ENCODE measurements at regions not wholly inside any gene's neighbourhood (a gene's known extent, or its start where the extent isn't known, plus 50 kb on each side); places are given as distances from the start of the nearest gene placed in this dataset.

DNA sequence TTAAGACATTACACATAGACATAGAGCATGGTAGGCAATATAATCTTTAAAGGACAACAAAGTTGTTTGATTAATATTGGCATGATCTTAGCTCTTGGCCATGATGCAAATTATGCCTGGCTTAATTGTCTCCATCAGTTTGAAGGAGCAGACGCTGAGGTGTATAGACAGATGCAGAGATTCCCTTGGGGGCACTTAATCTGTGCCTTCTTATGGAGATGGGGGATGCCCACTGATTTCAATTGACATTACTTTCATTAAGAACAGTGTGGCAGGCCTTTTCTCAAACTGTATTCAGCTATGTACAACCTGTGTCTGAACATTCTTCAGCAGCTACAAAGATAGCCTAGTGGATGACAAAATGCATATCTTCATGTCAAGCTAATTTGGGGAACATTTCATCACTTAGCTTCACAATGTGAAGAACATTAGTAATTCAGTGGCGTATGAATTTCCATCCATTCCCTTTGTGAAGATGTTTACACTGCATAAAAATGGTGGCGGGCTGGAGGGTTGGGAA, 85.3 kb upstream of the MYCBP2 start:
- Mint-ChIP-seq H3K36me3 (ENCODE audit: low read depth) (no peaks in the 10 kb centered on the region), H3K27me3 (no peaks in the 10 kb centered on the region), H3K27ac (no peak overlapping the region), H3K4me1 (ENCODE audit: low read depth) (peaks cover 10% of the 10 kb centered on the region), H3K4me3 (no peak overlapping the region), H3K9me3 (no peaks in the 10 kb centered on the region)
- intact Hi-C loops (cut with micrococcal nuclease): no loop called here

DNA sequence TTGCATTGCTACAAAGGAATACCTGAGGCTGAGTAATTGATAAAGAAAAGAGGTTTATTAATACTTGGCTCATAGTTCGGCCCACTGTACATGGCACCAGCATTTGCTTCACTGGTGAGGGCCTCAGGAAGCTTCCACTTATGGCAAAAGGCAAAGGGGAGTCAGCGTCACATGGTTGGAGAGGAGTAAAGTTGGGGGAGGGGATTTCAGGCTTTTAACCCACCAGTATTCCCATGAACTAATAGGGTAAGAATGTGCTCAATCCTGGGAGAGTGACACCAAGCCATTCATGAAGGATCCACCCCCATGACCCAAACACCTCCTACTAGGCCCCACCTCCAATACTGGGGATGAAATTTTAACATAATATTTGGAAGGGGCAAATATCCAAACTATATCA, 82.5 kb upstream of the MYCBP2 start:
- H3K9me3 Mint-ChIP-seq: no peaks in the 10 kb centered on the region
- no peaks in the 10 kb centered on the region for H3K27me3 Mint-ChIP-seq
- H3K4me1 Mint-ChIP-seq (ENCODE audit: low read depth): no peaks in the 10 kb centered on the region
- no peak overlapping the region for H3K4me3 Mint-ChIP-seq
- H3K36me3 Mint-ChIP-seq (ENCODE audit: low read depth): no peaks in the 10 kb centered on the region
- H3K27ac Mint-ChIP-seq: no peak overlapping the region
- intact Hi-C loops (cut with micrococcal nuclease): no loop called here

DNA sequence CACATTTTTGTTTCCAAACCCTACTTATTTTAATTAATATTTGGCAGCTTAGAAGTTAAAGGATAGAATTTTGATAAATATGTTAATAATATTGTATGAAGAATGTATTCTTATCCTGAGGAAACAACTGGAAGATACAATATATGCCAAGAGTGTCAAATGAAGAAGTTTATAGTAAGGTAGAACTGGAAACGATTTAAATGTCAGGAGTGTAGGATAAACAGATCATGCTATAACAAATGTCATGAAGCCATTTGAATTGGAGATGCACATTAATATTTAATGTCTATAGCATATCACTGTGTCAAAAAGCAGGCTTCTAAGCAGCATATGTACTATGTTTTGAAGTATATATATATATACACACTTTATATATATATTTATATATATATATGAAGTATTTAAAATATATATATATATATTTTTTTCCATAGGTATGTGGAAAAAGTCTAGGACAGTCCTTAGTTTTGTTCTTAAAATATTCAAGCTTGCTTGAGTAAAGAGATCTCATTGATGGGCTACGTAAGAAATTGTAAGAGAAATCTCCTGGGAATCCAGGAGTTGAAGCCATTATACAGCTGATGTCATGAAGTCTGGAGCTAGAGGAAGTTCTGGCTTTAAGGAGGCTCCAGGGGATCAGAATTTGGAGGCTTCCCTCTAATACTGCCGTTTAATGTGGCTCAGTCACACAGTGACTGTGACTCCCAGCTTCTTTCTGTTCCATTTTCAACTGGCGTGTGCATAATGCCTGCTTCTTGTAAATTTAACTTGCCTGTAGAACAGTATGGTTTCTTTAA, 79.9 kb upstream of the MYCBP2 start:
- Mint-ChIP-seq H3K36me3 (ENCODE audit: low read depth) (no peaks in the 10 kb centered on the region), H3K27me3 (no peaks in the 10 kb centered on the region), H3K9me3 (no peaks in the 10 kb centered on the region), H3K27ac (no peak overlapping the region), H3K4me3 (no peak overlapping the region), H3K4me1 (ENCODE audit: low read depth) (no peaks in the 10 kb centered on the region)
- intact Hi-C loops (cut with micrococcal nuclease): no loop called here

DNA sequence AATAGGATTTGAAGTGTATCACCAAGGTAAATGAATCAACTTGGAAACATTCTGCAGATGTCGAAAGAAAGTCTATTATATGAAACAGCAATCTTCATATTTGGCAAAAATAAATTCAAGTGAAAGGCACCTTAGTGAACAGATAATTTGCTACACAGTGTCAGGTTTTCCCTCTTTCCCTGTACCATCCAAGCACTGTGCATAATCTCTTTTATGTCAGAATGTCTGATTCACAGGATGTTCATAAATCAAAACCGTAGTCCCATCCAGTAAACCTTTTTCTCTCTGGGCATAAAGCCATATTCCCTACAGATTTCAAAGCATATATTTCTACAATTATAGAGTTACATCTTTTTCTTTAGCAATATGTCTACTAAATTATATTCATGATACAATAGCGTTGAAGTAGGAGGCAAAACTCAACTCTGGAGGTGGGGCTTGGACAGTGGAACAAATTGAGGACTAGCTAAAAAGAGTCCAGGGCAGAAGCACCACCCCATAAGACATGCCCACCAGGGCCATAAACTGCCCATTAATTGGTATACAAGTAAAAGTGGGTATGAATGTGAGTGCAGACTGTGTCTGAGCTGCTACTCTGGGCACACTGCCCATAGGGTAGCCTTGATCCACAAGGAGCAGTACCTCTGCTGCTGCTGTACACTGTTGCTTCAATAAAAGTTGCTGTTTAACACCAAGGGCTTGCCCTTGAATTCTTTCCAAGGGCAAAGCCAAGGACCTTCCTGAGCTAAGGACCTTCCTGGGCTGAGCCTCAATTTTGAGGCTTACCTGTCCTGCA, 72.1 kb upstream of the MYCBP2 start:
- no peaks in the 10 kb centered on the region for H3K9me3 Mint-ChIP-seq
- no peaks in the 10 kb centered on the region for H3K36me3 Mint-ChIP-seq (ENCODE audit: low read depth)
- H3K27ac Mint-ChIP-seq: no peak overlapping the region
- H3K4me3 Mint-ChIP-seq: no peak overlapping the region
- H3K27me3 Mint-ChIP-seq: no peaks in the 10 kb centered on the region
- H3K4me1 Mint-ChIP-seq (ENCODE audit: low read depth): no peaks in the 10 kb centered on the region
- intact Hi-C loops (cut with micrococcal nuclease): no loop called here

DNA sequence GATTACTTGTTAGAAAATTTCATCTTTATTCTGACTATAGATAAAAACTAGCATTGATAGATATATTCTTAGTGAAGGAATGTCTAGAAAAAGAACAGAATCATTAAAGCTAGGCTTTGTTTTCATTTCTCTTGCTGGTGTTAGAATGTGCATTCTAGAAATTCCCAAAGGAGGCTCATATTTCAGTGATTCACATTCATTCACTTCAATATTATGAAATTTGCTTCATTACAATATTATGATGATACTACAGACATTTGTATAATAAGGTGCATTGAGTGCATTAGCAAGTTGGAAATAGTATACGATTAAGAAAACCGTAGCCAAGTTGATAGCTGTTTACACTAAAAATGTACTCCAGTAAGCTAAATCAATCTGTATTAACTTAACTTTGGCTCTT, 70.7 kb upstream of the MYCBP2 start:
- H3K27ac Mint-ChIP-seq: no peak overlapping the region
- no peaks in the 10 kb centered on the region for H3K36me3 Mint-ChIP-seq (ENCODE audit: low read depth)
- peaks cover 9% of the 10 kb centered on the region for H3K4me1 Mint-ChIP-seq (ENCODE audit: low read depth)
- H3K27me3 Mint-ChIP-seq: no peaks in the 10 kb centered on the region
- no peaks in the 10 kb centered on the region for H3K9me3 Mint-ChIP-seq
- H3K4me3 Mint-ChIP-seq: no peak overlapping the region
- intact Hi-C loops (cut with micrococcal nuclease): no loop called here

DNA sequence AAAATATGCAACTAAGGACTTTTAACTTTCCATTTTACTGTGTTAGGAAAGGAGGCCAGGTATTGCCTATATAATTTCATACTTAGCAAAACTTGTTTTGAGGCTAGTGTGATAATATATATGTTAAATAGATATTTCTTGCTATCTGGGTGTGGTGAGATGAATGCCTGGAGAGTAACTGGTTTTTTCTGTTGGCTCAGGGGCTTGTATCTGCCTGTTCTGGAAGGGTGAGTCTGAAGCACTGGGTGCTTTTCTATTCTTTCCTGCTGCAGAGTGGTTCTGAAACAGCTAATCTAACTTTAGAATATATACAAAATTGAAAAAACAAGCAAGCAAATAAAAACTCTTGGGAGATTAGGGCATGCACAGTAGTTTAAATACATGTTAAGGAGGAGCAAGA, 64.6 kb upstream of the MYCBP2 start:
- Mint-ChIP-seq H3K27me3 (peaks cover 6% of the 10 kb centered on the region), H3K4me1 (ENCODE audit: low read depth) (peaks cover 49% of the 10 kb centered on the region), H3K4me3 (no peak overlapping the region), H3K27ac (no peak overlapping the region), H3K36me3 (ENCODE audit: low read depth) (no peaks in the 10 kb centered on the region), H3K9me3 (no peaks in the 10 kb centered on the region)
- intact Hi-C loops (cut with micrococcal nuclease): no loop called here

DNA sequence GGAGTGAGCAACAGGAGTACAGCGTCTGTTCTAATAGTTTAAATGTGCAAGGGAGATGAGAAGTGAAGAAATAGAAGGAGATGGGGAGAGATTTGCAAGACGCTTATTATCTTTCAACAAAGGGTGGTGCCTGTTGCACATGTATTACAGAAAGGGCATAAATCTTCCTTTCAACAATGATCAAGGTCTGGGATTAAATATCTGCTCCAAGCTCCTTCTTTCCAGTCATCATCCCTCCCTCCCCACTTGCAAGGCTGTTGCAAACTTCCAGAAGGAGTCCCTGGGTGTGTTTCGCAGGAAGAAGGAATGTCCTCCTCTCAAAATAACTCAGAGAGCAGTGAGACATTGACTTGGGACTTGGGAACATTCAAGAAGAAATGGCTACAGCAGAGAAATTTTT, 63.5 kb upstream of the MYCBP2 start:
- no peak overlapping the region for H3K4me3 Mint-ChIP-seq
- peaks cover 54% of the 10 kb centered on the region for H3K4me1 Mint-ChIP-seq (ENCODE audit: low read depth)
- no peaks in the 10 kb centered on the region for H3K36me3 Mint-ChIP-seq (ENCODE audit: low read depth)
- no peak overlapping the region for H3K27ac Mint-ChIP-seq
- H3K9me3 Mint-ChIP-seq: no peaks in the 10 kb centered on the region
- H3K27me3 Mint-ChIP-seq: peaks cover 6% of the 10 kb centered on the region
- intact Hi-C loops (cut with micrococcal nuclease): no loop called here

DNA sequence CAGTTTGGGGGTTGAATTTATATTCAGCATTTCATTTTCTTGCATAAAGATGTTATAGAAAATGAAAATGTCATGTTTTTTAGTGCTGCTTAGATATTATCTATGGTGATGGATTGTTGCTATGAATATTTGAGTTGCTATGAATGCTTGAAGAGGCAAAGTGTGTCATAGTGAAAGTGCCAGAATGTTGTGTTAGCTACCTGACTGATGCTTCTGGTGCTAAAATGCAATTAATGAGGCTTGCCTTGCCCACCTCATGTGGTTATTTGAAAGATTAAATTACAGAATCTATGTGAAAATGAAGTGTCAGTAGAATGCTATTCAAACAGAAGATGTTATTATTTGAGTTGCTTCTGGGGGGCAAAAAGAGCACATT, 62.7 kb upstream of the MYCBP2 start:
- no peak overlapping the region for H3K27ac Mint-ChIP-seq
- no peaks in the 10 kb centered on the region for H3K36me3 Mint-ChIP-seq (ENCODE audit: low read depth)
- no peaks in the 10 kb centered on the region for H3K9me3 Mint-ChIP-seq
- H3K4me1 Mint-ChIP-seq (ENCODE audit: low read depth): peaks cover 54% of the 10 kb centered on the region
- no peak overlapping the region for H3K4me3 Mint-ChIP-seq
- intact Hi-C loops (cut with micrococcal nuclease): loop anchor here (10.0 kb wide), 1 partner anchor 65 kb away; no protein-coding TSS in a partner anchor
- peaks cover 6% of the 10 kb centered on the region for H3K27me3 Mint-ChIP-seq

DNA sequence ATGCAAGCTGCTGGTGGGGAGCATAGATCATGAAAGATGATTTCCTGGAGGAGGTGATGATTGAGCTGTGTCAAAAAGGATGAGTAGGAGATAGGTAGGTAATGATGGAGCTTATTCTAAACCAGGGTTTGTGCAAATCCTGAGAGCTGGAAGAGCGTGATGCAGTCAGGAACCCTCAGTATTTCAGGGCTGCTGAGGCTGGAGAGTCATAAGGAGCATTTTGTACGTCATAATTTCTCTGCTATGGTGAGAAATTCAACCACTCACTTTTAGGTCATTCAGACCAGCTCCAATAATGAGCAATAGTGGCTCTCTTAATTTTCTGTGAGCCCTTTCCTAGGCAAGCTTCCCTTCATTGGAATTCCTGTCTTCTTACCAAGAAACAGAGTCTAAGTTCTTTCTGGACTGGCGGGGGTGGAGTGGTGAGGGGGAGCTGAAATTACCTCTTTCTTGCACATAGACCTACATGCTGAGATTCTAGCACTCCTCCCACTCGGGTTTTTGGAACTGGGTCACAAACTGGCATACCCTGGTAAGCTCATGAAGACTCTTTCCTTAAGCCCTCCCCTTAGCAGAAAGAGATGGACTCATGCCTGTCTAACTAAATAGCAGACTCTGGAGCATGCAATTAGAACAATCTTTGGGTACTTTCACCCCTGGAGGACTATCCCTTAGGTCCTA, 62.2 kb upstream of the MYCBP2 start:
- Mint-ChIP-seq H3K27ac (no peak overlapping the region), H3K36me3 (ENCODE audit: low read depth) (no peaks in the 10 kb centered on the region), H3K9me3 (no peaks in the 10 kb centered on the region), H3K27me3 (peaks cover 6% of the 10 kb centered on the region), H3K4me1 (ENCODE audit: low read depth) (peaks cover 54% of the 10 kb centered on the region), H3K4me3 (no peak overlapping the region)
- intact Hi-C loops (cut with micrococcal nuclease): loop anchor here (10.0 kb wide), 1 partner anchor 66 kb away; no protein-coding TSS in a partner anchor

DNA sequence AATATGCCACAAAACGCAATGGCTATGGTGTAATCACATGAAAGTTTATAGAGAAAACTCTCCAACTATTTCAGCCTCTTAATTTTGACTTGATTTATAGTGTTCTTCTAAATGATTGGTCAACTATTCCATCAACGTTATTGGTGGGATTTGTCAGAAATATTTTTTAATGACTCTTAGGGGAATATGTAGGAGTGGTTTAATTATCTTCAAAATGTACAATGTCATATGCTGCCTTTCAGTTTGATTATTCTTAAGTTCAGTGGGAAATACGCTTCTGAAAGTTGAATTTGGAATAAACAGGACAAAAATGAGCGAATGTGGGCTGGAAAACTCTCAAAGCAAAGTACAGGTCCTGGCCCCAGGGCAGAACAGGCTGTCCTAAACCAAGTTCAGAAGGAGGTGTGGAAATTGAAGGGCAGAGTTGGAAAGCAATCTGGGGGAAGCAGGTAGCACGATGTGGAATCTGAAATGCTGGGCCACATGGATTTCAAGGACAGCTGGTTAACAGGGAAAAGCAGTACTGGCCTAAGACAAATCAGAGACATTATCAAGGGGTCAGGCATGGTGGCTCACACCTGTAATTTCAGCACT, 60.8 kb upstream of the MYCBP2 start:
- peak overlapping the region; percentile 82 for H3K27ac Mint-ChIP-seq
- H3K27me3 Mint-ChIP-seq: peaks cover 6% of the 10 kb centered on the region
- no peak overlapping the region for H3K4me3 Mint-ChIP-seq
- no peaks in the 10 kb centered on the region for H3K9me3 Mint-ChIP-seq
- H3K4me1 Mint-ChIP-seq (ENCODE audit: low read depth): peaks cover 46% of the 10 kb centered on the region
- H3K36me3 Mint-ChIP-seq (ENCODE audit: low read depth): no peaks in the 10 kb centered on the region
- intact Hi-C loops (cut with micrococcal nuclease): loop anchor here (10.0 kb wide), 1 partner anchor 67 kb away; no protein-coding TSS in a partner anchor

DNA sequence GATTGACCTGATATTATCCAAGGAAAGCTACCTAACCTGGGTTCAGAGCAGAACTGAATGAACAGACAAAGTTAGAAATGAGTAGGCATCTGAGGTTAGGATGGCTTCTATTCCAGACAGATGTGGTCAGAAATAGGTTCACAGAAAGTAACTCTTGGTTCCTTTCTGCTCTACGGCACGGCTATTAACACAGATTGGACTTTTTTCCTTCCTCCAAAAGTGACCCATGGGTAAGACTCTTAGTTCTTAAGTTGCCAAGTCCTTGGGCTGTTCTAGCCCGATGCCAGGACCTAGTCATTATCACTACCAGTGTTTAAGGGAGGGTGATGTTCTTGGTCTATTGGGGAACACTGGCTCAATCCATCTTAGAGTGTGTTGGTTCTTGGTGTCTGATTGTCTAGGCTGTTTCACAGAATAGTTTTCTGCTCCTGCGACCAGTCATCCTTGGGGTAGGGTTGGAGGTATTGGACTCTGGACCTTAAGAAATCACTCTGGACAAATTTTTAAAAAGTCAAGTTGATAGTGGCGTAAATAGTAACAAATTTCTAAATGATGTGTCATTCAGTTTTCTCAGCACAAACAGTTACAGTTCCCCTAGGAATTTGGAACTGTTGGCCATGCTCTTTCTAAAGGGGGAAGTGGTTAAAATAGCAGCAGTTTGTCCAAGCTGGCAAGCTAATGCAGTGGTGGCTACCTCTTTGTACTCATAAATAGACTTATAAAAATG, 60.1 kb upstream of the MYCBP2 start:
- H3K9me3 Mint-ChIP-seq: no peaks in the 10 kb centered on the region
- peaks cover 50% of the 10 kb centered on the region for H3K4me1 Mint-ChIP-seq (ENCODE audit: low read depth)
- peaks cover 6% of the 10 kb centered on the region for H3K27me3 Mint-ChIP-seq
- intact Hi-C loops (cut with micrococcal nuclease): loop anchor here (10.0 kb wide), 1 partner anchor 68 kb away; no protein-coding TSS in a partner anchor
- no peak overlapping the region for H3K4me3 Mint-ChIP-seq
- peak overlapping the region; percentile 82 for H3K27ac Mint-ChIP-seq
- no peaks in the 10 kb centered on the region for H3K36me3 Mint-ChIP-seq (ENCODE audit: low read depth)

DNA sequence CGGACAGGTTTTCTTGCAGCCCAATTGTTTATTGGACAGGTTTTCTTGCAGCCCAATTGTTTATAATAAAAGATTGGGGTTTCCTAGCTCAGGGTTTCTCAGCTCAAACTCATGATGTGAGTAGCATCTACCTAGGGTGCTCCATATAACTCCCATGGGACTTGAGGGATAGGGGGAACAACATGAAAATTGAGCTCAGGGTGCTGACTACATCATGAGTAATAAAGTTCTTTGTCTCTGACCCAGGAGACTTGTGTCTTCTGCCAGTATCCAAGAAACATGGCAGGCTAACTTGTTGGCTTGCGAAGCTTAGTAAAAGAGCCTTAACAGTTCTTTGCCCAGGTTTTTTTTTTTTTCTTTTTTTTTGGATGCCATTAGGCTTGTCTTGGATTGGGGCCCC, 59.2 kb upstream of the MYCBP2 start:
- no peak overlapping the region for H3K4me3 Mint-ChIP-seq
- intact Hi-C loops (cut with micrococcal nuclease): loop anchor here (10.0 kb wide), 1 partner anchor 69 kb away; no protein-coding TSS in a partner anchor
- H3K9me3 Mint-ChIP-seq: no peaks in the 10 kb centered on the region
- no peaks in the 10 kb centered on the region for H3K36me3 Mint-ChIP-seq (ENCODE audit: low read depth)
- H3K4me1 Mint-ChIP-seq (ENCODE audit: low read depth): peaks cover 50% of the 10 kb centered on the region
- H3K27ac Mint-ChIP-seq: peak overlapping the region; percentile 82
- peaks cover 6% of the 10 kb centered on the region for H3K27me3 Mint-ChIP-seq

DNA sequence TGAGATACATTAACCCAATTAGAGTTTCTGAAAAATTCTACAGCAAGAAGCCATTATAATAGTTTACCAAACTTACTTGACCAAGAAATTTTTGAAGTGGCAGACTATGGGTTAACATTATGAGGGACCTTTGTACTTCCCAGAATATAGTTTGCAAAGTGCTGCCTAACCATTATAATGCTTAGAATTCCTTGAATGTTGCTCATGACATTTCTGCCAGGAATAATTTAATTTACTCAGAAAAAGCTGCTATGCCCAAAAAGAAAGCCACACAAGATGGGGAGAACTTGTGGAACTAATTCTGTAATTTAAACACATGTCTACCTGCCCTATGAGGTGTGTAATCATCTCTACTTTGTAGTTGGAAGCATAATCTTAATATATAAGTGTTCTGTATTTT, 58.1 kb upstream of the MYCBP2 start:
- Mint-ChIP-seq H3K27me3 (peaks cover 6% of the 10 kb centered on the region), H3K36me3 (ENCODE audit: low read depth) (no peaks in the 10 kb centered on the region), H3K27ac (no peak overlapping the region), H3K4me1 (ENCODE audit: low read depth) (peaks cover 43% of the 10 kb centered on the region), H3K4me3 (no peak overlapping the region), H3K9me3 (no peaks in the 10 kb centered on the region)
- intact Hi-C loops (cut with micrococcal nuclease): loop anchor here (10.0 kb wide), 1 partner anchor 70 kb away; no protein-coding TSS in a partner anchor

Data from dendritic cell treated with granulocyte-macrophage colony-stimulating factor and Interleukin-4, amounts not matched to agents 40 ng/mL and 50 ng/mL, for 4 days (primary cell).